ENCODE measurements at regions not wholly inside any gene's neighbourhood (a gene's known extent, or its start where the extent isn't known, plus 50 kb on each side); places are given as distances from the start of the nearest gene placed in this dataset.

- TF ChIP-seq, protein P1, sequence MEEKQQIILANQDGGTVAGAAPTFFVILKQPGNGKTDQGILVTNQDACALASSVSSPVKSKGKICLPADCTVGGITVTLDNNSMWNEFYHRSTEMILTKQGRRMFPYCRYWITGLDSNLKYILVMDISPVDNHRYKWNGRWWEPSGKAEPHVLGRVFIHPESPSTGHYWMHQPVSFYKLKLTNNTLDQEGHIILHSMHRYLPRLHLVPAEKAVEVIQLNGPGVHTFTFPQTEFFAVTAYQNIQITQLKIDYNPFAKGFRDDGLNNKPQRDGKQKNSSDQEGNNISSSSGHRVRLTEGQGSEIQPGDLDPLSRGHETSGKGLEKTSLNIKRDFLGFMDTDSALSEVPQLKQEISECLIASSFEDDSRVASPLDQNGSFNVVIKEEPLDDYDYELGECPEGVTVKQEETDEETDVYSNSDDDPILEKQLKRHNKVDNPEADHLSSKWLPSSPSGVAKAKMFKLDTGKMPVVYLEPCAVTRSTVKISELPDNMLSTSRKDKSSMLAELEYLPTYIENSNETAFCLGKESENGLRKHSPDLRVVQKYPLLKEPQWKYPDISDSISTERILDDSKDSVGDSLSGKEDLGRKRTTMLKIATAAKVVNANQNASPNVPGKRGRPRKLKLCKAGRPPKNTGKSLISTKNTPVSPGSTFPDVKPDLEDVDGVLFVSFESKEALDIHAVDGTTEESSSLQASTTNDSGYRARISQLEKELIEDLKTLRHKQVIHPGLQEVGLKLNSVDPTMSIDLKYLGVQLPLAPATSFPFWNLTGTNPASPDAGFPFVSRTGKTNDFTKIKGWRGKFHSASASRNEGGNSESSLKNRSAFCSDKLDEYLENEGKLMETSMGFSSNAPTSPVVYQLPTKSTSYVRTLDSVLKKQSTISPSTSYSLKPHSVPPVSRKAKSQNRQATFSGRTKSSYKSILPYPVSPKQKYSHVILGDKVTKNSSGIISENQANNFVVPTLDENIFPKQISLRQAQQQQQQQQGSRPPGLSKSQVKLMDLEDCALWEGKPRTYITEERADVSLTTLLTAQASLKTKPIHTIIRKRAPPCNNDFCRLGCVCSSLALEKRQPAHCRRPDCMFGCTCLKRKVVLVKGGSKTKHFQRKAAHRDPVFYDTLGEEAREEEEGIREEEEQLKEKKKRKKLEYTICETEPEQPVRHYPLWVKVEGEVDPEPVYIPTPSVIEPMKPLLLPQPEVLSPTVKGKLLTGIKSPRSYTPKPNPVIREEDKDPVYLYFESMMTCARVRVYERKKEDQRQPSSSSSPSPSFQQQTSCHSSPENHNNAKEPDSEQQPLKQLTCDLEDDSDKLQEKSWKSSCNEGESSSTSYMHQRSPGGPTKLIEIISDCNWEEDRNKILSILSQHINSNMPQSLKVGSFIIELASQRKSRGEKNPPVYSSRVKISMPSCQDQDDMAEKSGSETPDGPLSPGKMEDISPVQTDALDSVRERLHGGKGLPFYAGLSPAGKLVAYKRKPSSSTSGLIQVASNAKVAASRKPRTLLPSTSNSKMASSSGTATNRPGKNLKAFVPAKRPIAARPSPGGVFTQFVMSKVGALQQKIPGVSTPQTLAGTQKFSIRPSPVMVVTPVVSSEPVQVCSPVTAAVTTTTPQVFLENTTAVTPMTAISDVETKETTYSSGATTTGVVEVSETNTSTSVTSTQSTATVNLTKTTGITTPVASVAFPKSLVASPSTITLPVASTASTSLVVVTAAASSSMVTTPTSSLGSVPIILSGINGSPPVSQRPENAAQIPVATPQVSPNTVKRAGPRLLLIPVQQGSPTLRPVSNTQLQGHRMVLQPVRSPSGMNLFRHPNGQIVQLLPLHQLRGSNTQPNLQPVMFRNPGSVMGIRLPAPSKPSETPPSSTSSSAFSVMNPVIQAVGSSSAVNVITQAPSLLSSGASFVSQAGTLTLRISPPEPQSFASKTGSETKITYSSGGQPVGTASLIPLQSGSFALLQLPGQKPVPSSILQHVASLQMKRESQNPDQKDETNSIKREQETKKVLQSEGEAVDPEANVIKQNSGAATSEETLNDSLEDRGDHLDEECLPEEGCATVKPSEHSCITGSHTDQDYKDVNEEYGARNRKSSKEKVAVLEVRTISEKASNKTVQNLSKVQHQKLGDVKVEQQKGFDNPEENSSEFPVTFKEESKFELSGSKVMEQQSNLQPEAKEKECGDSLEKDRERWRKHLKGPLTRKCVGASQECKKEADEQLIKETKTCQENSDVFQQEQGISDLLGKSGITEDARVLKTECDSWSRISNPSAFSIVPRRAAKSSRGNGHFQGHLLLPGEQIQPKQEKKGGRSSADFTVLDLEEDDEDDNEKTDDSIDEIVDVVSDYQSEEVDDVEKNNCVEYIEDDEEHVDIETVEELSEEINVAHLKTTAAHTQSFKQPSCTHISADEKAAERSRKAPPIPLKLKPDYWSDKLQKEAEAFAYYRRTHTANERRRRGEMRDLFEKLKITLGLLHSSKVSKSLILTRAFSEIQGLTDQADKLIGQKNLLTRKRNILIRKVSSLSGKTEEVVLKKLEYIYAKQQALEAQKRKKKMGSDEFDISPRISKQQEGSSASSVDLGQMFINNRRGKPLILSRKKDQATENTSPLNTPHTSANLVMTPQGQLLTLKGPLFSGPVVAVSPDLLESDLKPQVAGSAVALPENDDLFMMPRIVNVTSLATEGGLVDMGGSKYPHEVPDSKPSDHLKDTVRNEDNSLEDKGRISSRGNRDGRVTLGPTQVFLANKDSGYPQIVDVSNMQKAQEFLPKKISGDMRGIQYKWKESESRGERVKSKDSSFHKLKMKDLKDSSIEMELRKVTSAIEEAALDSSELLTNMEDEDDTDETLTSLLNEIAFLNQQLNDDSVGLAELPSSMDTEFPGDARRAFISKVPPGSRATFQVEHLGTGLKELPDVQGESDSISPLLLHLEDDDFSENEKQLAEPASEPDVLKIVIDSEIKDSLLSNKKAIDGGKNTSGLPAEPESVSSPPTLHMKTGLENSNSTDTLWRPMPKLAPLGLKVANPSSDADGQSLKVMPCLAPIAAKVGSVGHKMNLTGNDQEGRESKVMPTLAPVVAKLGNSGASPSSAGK (IDR thresholded peaks at IDR 0.05): peak; percentile 53; the same call in 1 of the 2 replicates
- peak; percentile 50 for TF ChIP-seq MAFG (tag; conservative IDR thresholded peaks at IDR 0.05)
- TF ChIP-seq ZNF592 (IDR thresholded peaks at IDR 0.05): peak; percentile 61; the same call in 1 of the 2 replicates
Measured at GRCh38 chrX:39476604-39477021, 621.1 kb downstream of the BCOR start (continued).
